Stimulated activated CD8-positive, alpha-beta memory T cell treated with anti-CD3 and anti-CD28 coated beads, Interleukin-2, amount 100 ng/mL, for 48 hours (primary cell): ENCODE measurements at regions not wholly inside any gene's neighbourhood (a gene's known extent, or its start where the extent isn't known, plus 50 kb on each side); places are given as distances from the start of the nearest gene placed in this dataset.

ENCODE experiments used
- DNase-seq, 2 donors: peaks; one replicate each; pipeline ENCODE4 v3.0.0-alpha.2; 2020; ENCODE audit warnings: low read depth in 2 of 2

DNA sequence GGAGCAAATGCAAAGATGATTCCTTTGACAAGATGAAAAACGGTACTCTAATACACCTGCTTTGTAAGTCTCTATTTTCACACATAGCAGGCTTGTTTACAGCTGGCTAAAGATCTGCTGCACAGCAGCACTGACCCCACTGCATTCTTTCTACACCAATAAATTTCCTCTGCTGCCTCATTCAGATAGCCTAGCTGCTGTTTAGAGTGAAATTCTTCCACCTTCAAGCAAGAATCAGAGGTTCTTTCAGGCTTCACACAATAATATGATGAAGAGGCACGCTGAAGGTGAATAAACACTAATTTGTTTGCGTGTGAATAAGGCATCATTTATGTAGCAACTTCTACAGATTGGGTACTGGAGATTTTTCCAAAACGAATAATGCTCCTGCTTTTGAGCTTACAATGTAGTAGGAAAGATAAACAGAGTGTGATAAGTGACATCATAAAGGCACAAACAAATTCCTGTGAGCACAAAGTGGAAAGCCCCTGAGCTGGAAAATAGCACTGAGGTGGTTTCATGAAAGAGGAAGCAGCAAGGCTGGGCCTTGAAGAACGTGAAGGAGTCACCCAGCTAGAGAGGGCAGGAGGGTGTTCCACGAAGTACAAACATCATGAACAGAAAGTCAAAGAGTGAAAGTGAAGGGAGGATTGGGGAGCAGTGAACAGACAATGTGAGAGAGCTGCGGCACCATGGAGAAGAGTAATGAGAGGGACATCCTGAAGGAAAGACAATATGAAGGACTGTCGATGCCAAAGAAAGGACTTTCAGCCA lies 543.4 kb downstream of the CD83 start:
- DNase-seq, result no peak

GRCh38 chr6:14661691-14662090 lies 544.1 kb downstream of the CD83 start:
- DNase-seq, result no peak

DNA sequence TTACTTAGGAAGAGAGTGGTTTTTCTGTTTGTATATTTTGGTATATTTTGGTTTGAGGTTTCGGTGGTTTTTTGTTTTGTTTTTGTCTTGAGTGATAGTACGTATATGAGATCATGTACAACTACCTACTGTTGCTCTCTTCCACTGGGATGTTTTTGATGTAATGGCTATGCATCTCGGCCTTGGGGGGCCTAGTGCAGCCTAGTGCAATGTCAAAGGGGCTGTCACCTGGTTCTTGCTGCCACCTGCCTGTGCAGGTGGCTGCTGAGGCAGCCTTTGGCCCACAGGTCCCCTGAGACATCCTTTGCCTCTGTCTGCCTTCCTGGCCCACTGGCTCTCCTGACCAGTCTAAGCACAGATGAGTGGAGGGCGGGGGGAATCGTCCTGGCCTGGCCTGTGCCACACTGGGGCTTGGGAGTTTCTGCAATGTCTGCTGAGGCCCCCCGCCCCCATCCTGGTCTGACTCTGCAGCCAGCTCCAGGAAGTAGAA lies 546.6 kb downstream of the CD83 start:
- DNase-seq, result no peak

- no peak for DNase-seq
These were observed 547.2 kb downstream of the CD83 start for GRCh38 chr6:14664621-14665315.

- peak; percentile 40 to 51 for DNase-seq
These were observed 548.5 kb downstream of the CD83 start for GRCh38 chr6:14665827-14666724.

GRCh38 chr6:14670806-14671205 lies 553.2 kb downstream of the CD83 start:
- no peak for DNase-seq

GRCh38 chr6:14671261-14671681 lies 553.7 kb downstream of the CD83 start:
- DNase-seq, result no peak

DNA sequence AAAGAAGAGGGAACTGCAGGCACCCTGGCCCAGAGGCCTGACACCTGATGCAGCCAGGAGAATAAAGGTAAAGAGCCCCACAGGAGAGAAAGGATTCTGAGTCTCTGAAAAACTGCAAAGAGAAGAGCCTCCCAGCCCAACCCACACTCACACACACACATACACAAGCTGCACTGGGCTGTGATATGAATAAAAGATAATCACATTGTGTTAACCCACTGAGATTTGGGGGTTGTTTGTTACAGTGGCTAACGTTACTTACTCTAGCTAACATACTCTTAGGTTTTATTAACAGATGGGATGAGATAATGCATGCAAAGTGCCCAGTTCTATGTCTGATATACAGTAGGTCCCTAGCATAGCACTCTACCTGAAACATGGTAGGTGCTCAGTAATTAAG lies 554.4 kb downstream of the CD83 start:
- DNase-seq, result no peak

GRCh38 chr6:14673201-14673600 lies 555.6 kb downstream of the CD83 start:
- DNase-seq, result no peak

DNA sequence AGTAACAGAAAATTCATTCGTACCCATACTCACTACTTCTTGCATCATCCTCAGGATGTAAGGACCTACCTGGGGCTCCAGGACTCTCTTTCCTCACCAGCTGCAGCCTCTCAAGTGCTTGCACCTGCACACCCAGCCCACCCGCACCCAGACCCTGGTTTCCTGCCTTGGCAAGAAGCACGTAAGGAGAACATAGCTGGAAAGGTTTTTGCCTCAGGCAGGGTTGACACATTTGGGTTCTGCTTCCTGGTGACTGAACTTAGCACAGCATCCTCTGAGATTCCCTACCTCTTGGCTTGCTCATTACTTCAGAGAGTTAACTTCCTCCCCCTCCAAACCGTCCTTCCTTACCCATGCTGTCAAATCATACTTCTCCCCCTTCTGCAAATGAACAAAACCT lies 556.9 kb downstream of the CD83 start:
- no peak for DNase-seq

GRCh38 chr6:14674867-14675648 lies 557.5 kb downstream of the CD83 start:
- DNase-seq, result no peak

- no peak for DNase-seq
These were observed 558.5 kb downstream of the CD83 start for GRCh38 chr6:14676064-14676463.

DNA sequence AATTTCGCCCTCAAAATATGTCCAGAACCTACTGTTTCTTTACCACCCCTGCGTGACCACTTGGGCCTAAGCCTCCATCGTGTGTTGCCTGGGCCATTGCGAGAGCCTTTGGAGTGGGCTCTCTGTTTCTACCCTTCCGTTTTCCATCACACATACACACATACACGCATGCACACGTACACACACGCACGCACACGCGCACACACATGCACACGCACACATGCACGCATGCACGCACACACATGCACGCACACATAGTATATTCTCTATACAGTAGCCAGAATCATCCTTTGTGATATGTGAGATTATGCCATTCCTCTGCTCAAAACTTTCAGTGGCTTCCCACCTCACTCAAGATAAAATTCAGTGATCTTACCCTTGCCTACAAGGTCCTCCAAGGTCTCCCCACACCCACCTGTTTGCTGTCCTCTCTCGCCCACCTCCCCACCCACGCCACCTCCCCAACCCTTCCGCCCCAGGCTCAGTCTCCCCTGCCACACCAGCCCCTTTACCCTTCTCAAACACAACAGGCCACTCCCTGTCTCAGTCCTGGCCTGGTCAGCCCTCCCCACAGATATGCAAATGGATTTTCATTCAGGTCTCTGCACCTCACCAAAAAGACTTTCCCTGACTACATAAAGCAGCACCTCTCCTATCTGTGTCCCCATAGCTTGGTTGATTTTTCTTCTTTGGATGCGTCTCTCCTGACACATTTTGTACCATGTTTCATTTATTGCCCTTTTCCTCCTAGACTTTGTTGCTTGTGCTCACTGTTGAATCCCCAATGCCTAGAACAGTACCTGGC lies 559.6 kb downstream of the CD83 start:
- no peak for DNase-seq

- no peak for DNase-seq
These were observed 564.0 kb upstream of the JARID2 start for GRCh38 chr6:14681699-14682487.

DNA sequence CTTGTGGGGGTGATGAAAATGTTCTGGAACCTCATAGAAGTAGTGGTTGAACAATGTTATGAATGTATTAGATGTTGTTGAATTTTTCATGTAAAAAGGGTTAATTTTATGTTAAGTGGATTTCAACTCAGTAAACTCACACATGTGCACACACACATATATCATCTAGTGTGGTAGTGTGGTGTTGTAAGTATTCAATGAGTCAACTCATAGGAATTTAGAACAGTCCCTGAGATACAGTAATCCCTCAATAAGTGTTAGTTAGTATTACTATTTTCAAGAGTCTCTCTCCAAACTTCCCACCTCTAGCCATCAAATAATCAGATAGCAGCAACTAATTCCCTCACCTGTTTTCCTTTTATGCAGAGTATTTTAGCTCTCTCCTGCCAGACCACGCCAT lies 563.1 kb upstream of the JARID2 start:
- DNase-seq, result no peak

GRCh38 chr6:14689639-14690038 lies 556.2 kb upstream of the JARID2 start:
- no peak for DNase-seq

DNA sequence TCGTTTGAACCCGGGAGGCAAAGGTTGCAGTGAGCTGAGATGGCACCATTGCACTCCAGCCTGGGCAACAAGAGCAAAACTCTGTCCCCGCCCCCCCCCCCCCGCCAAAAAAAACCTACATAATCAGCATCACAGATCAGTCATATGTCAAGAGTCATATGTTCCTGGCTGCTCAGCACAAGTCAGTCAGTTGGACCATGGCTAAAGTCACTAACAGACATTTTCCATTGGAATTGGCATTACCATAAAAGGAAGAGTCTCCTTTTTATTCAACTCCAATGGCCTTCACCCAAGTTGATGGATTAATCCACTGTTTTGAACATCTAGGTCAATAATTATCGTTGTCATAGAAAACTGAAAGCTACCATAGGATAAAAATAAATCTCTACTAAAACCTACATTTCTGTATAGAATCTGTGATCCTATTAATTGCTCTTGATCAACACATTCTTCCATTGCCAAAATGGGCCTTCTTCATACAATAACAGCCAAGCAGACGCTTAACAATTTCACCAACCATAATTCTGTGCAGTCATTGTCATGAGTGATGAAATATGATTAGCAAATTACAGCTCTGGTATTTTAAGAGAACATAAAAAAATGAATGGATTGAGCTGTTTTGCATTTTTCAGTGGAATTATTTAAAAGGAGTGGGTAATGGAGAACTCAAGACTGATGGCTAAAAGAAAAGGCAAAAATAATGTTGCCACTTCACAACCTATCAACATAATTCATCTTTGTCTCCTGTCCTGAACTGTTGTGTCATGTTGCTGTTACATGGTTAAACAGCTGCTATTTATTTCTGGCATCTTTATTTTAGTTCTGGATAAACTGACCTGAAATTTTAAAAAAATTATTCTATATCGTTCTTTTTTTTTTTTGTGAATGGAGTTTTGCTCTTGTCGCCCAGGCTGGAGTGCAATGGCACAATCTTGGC lies 555.5 kb upstream of the JARID2 start:
- no peak for DNase-seq

DNA sequence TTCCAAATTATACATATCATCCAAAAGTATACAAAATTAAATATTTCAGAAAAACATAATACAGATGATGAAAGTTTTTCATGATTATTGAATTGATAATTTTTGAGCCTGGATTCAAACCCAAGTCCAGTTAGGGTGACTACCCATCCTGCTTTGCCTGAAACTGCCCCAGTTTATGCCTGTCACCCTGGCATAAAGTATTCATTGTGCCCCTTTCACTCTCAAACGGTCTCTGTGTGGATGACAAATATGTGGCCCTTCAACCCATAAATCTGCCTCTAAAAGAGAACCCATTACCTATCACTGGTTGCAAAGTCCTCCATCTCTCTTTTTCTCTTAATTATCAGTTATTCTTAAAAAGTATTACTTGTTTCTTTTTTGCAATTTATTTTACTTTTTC lies 553.7 kb upstream of the JARID2 start:
- DNase-seq, result no peak
